Gastrocnemius medialis (tissue), 4 donors: ENCODE measurements at regions not wholly inside any gene's neighbourhood (a gene's known extent, or its start where the extent isn't known, plus 50 kb on each side); places are given as distances from the start of the nearest gene placed in this dataset.
"Not testable (repeated sequence)": the region's sequence is repeated elsewhere in the genome, so short reads cannot be mapped to it uniquely, and the experiment has no call there.

ENCODE experiments used
- ATAC-seq, 2 donors: fragments of 150-250 bp; one replicate each; pipeline ENCODE4 v1.9.1; 2016
- DNase-seq, 2 donors: peaks; one replicate each; pipeline ENCODE4 v3.0.0-alpha.2; 2019
- H3K27ac ChIP-seq, 4 donors: fragments of 200-600 bp; sonication (generic); 1 replicate in 1 of 4; 2 replicates in 3 of 4; pipeline ENCODE4 v1.5.1; 2016 to 2018; ENCODE audit warnings: mild to moderate bottlenecking in 2 of 4, moderate library complexity in 1 of 4
- H3K27me3 ChIP-seq, 3 donors: fragments of 200-600 bp; sonication (generic) in 2 of 3; 1 replicate in 1 of 3; 2 replicates in 2 of 3; pipeline versions ENCODE4 v1.5.1 to v1.6.0; 2016 to 2019; ENCODE audit warnings: mild to moderate bottlenecking in 1 of 3, moderate library complexity in 1 of 3
- H3K36me3 ChIP-seq, 2 donors: fragments of 200-600 bp; sonication (generic) in 1 of 2; one replicate each; pipeline ENCODE4 v1.5.1; 2017 to 2018
- H3K4me1 ChIP-seq, 2 donors: fragments of 200-600 bp; sonication (generic) in 1 of 2; one replicate each; pipeline ENCODE4 v1.5.1; 2016 to 2017; ENCODE audit warnings: mild to moderate bottlenecking in 2 of 2
- H3K4me3 ChIP-seq, 4 donors: fragments of 200-600 bp; sonication (generic) in 3 of 4; 1 replicate in 1 of 4; 2 replicates in 3 of 4; pipeline ENCODE4 v1.5.1; 2016 to 2019; ENCODE audit warnings: mild to moderate bottlenecking in 2 of 4
- H3K9me3 ChIP-seq, 3 donors: fragments of 200-600 bp; sonication (generic) in 2 of 3; 1 replicate in 1 of 3; 2 replicates in 2 of 3; pipeline ENCODE4 v1.5.1; 2016 to 2019
- POLR2A ChIP-seq, 2 donors: fragments of 450-650 bp; IDR thresholded peaks; one replicate each; pipeline ENCODE4 v1.6.1; 2017; ENCODE audit warnings: antibody characterized with exemption in 2 of 2, mild to moderate bottlenecking in 2 of 2, moderate library complexity in 2 of 2
- in situ Hi-C, 4 donors: fragments of 200-750 bp; cut with MboI; loops; one replicate each; pipeline versions ENCODE4 v1.15.0 to v1.8.0; 2017; ENCODE audit warnings: low sequenced_read_pairs in 4 of 4
- intact Hi-C: fragments of 100-400 bp; cut with DNase I; formaldehyde crosslinking; loops from one replicate; pipeline ENCODE4 v1.15.1; 2023; ENCODE audit warnings: low total_unique reads
- TF ChIP-seq, protein P1 (sequence below), 5 experiments: fragments of 450-650 bp in 3 of 5; fragments of 200-600 bp in 2 of 5; sonication (generic) in 2 of 5; IDR thresholded peaks in 4 of 5; conservative IDR thresholded peaks in 1 of 5; 1 replicate in 4 of 5; 2 replicates in 1 of 5; pipeline ENCODE4 v1.5.1; 2016 to 2019; ENCODE audit warnings: antibody characterized with exemption in 5 of 5, mild to moderate bottlenecking in 3 of 5, moderate library complexity in 3 of 5

GRCh38 chr3:30320392-30320791 is 286.0 kb upstream of the TGFBR2 start:
- Histone ChIP-seq H3K27me3 (no peaks in the 10 kb centered on the region), H3K4me3 (no peak overlapping the region), H3K27ac (no peak overlapping the region), H3K36me3 (no peaks in the 10 kb centered on the region), H3K9me3 (no peaks in the 10 kb centered on the region), H3K4me1 (no peaks in the 10 kb centered on the region)
- TF ChIP-seq, protein P1, sequence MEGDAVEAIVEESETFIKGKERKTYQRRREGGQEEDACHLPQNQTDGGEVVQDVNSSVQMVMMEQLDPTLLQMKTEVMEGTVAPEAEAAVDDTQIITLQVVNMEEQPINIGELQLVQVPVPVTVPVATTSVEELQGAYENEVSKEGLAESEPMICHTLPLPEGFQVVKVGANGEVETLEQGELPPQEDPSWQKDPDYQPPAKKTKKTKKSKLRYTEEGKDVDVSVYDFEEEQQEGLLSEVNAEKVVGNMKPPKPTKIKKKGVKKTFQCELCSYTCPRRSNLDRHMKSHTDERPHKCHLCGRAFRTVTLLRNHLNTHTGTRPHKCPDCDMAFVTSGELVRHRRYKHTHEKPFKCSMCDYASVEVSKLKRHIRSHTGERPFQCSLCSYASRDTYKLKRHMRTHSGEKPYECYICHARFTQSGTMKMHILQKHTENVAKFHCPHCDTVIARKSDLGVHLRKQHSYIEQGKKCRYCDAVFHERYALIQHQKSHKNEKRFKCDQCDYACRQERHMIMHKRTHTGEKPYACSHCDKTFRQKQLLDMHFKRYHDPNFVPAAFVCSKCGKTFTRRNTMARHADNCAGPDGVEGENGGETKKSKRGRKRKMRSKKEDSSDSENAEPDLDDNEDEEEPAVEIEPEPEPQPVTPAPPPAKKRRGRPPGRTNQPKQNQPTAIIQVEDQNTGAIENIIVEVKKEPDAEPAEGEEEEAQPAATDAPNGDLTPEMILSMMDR (IDR thresholded peaks at IDR 0.05 in 4 of 5, conservative IDR thresholded peaks at IDR 0.05 in 1 of 5): no peak
- no peak for TF ChIP-seq POLR2A (IDR thresholded peaks at IDR 0.05)
- no peak for DNase-seq
- in situ Hi-C loops: no loop called here
- intact Hi-C loops: no loop called here
- no peak for ATAC-seq

GRCh38 chr3:30321065-30321464 is 285.3 kb upstream of the TGFBR2 start:
- no peaks in the 10 kb centered on the region for H3K4me1 ChIP-seq
- no peaks in the 10 kb centered on the region for H3K36me3 ChIP-seq
- ATAC-seq (no peak), DNase-seq (no peak)
- in situ Hi-C loops: no loop called here
- intact Hi-C loops: no loop called here
- no peak overlapping the region for H3K27ac ChIP-seq
- TF ChIP-seq, protein P1 (IDR thresholded peaks at IDR 0.05 in 4 of 5, conservative IDR thresholded peaks at IDR 0.05 in 1 of 5): no peak
- no peak for TF ChIP-seq POLR2A (IDR thresholded peaks at IDR 0.05)
- H3K27me3 ChIP-seq: no peaks in the 10 kb centered on the region
- no peak overlapping the region for H3K4me3 ChIP-seq
- no peaks in the 10 kb centered on the region for H3K9me3 ChIP-seq

DNA sequence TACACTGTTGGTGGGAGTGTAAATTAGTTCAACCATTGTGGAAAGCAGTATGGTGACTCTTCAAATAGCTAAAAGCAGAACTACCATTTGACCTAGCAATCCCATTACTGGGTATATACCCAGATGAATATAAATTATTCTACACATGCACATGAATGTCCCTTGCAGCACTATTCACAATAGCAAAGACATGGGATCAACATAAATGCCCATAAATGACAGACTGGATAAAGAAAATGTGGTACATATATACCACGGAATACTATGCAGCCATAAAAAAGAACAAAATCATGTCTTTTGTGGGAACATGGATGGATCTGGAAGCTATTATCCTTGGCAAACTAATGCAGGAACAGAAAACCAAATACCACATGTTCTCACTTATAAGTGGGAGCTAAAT is 282.8 kb upstream of the TGFBR2 start:
- ATAC-seq, DNase-seq, H3K27ac ChIP-seq, H3K9me3 ChIP-seq, H3K27me3 ChIP-seq, in situ Hi-C loops, H3K4me1 ChIP-seq, H3K4me3 ChIP-seq, intact Hi-C loops, H3K36me3 ChIP-seq: not testable (repeated sequence)

DNA sequence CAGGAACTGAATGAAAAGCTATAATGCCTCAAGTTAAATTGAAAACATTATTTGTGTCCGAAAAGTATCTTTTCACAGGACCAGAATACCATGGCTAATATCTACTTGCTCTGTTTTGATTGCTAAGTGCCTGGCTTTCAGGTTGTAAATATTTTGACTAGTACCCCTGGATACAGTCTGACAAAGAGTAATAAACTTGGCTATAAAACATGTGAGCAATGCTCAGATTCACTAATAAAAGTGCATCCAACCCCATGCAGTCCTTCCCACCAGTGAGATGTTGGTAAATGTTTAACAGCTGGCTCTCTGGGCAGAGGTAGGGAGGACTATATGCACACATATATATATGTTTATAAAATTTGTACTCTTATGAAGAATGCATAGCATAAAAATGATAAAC is 281.8 kb upstream of the TGFBR2 start:
- no peaks in the 10 kb centered on the region for H3K27me3 ChIP-seq
- H3K4me1 ChIP-seq: no peaks in the 10 kb centered on the region
- no peak overlapping the region for H3K27ac ChIP-seq
- ATAC-seq (no peak), DNase-seq (no peak)
- no peaks in the 10 kb centered on the region for H3K9me3 ChIP-seq
- no peak overlapping the region for H3K4me3 ChIP-seq
- H3K36me3 ChIP-seq: no peaks in the 10 kb centered on the region
- intact Hi-C loops (no loop called here), in situ Hi-C loops (no loop called here)
- TF ChIP-seq, protein P1 (IDR thresholded peaks at IDR 0.05 in 4 of 5, conservative IDR thresholded peaks at IDR 0.05 in 1 of 5): no peak
- no peak for TF ChIP-seq POLR2A (IDR thresholded peaks at IDR 0.05)

- in situ Hi-C loops, H3K27me3 ChIP-seq, H3K9me3 ChIP-seq, H3K4me3 ChIP-seq, H3K36me3 ChIP-seq, intact Hi-C loops, DNase-seq, ATAC-seq, H3K27ac ChIP-seq, H3K4me1 ChIP-seq: not testable (repeated sequence)
Measured at GRCh38 chr3:30327976-30328375, 278.4 kb upstream of the TGFBR2 start.

DNA sequence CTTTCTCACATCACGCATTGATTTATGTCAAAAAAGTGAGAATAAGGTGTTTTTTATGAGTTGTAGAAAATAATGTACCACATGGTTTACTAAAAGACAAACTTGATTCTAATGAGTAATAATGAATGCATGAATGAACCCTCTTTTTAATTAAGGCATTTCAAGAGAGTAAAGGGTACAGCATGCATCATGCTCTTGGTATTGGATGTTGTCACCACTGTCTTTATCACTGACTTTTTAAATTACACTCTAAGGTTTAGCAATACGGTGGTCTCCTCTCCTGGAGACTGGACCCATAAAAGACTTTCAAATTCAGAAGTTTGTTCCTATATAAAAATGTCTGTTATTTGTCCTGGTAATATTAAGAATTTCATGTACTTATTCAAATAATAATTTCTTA is 277.5 kb upstream of the TGFBR2 start:
- H3K9me3 ChIP-seq, H3K27me3 ChIP-seq, H3K4me1 ChIP-seq, in situ Hi-C loops, H3K27ac ChIP-seq, DNase-seq, H3K4me3 ChIP-seq, H3K36me3 ChIP-seq, ATAC-seq, intact Hi-C loops: not testable (repeated sequence)
